ENCODE measurements at regions not wholly inside any gene's neighbourhood (a gene's known extent, or its start where the extent isn't known, plus 50 kb on each side); places are given as distances from the start of the nearest gene placed in this dataset.

GRCh38 chr19:29325241-29325975 is 112.5 kb upstream of the UQCRFS1 start:
- TF ChIP-seq, protein P1, sequence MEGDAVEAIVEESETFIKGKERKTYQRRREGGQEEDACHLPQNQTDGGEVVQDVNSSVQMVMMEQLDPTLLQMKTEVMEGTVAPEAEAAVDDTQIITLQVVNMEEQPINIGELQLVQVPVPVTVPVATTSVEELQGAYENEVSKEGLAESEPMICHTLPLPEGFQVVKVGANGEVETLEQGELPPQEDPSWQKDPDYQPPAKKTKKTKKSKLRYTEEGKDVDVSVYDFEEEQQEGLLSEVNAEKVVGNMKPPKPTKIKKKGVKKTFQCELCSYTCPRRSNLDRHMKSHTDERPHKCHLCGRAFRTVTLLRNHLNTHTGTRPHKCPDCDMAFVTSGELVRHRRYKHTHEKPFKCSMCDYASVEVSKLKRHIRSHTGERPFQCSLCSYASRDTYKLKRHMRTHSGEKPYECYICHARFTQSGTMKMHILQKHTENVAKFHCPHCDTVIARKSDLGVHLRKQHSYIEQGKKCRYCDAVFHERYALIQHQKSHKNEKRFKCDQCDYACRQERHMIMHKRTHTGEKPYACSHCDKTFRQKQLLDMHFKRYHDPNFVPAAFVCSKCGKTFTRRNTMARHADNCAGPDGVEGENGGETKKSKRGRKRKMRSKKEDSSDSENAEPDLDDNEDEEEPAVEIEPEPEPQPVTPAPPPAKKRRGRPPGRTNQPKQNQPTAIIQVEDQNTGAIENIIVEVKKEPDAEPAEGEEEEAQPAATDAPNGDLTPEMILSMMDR (IDR thresholded peaks at IDR 0.05; ENCODE audit: insufficient read depth, low read depth, low read length, missing control alignments): no peak
- no peak for DNase-seq (ENCODE audit: low read depth)
- H3K4me3 ChIP-seq (ENCODE audit: low read length): no peak overlapping the region

GRCh38 chr19:29326351-29326750 is 113.4 kb upstream of the UQCRFS1 start:
- no peak overlapping the region for H3K4me3 ChIP-seq (ENCODE audit: low read length)
- DNase-seq (ENCODE audit: low read depth): no peak
- TF ChIP-seq, protein P1 (IDR thresholded peaks at IDR 0.05; ENCODE audit: insufficient read depth, low read depth, low read length, missing control alignments): no peak

GRCh38 chr19:29326849-29327840 is 114.2 kb upstream of the UQCRFS1 start:
- DNase-seq (ENCODE audit: low read depth): no peak
- no peak overlapping the region for H3K4me3 ChIP-seq (ENCODE audit: low read length)
- TF ChIP-seq, protein P1 (IDR thresholded peaks at IDR 0.05; ENCODE audit: insufficient read depth, low read depth, low read length, missing control alignments): no peak

GRCh38 chr19:29328586-29328985 is 115.6 kb upstream of the UQCRFS1 start:
- H3K4me3 ChIP-seq (ENCODE audit: low read length): no peak overlapping the region
- TF ChIP-seq, protein P1 (IDR thresholded peaks at IDR 0.05; ENCODE audit: insufficient read depth, low read depth, low read length, missing control alignments): no peak
- no peak for DNase-seq (ENCODE audit: low read depth)

DNA sequence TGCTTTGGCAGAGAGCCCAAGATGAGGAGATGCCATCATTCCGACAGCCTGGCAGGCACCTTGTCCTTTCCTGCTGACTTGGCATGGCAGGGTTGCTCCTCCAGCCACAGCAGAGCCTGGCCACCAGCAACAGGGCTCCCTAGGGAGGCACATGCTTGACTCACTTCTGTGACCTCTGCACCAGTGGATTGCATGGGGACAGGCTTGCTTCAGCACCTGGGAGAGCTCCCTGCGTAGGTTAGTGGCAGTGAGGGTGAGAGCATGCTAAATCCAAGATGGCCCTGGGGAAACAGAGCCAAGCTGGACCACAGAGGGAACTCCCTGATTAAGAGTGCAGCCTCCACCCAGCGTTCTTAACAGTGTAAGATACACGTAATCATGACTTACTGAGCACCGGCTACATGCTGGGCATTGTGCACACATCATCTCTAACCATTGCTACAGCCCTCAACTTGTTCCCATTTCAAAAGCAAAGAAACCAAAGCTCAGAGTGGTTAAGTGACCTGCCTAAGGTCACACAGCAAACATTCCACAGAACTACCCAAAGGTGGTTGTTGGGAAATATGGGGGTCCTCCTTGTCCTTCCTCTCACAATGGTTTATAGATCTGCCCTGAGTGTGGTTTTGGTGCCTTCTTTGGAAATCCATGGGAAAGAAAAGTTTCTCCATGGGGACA is 116.6 kb upstream of the UQCRFS1 start:
- DNase-seq (ENCODE audit: low read depth): no peak
- TF ChIP-seq, protein P1 (IDR thresholded peaks at IDR 0.05; ENCODE audit: insufficient read depth, low read depth, low read length, missing control alignments): no peak
- no peak overlapping the region for H3K4me3 ChIP-seq (ENCODE audit: low read length)

- H3K4me3 ChIP-seq (ENCODE audit: low read length): no peak overlapping the region
- DNase-seq (ENCODE audit: low read depth): no peak
- TF ChIP-seq, protein P1 (IDR thresholded peaks at IDR 0.05; ENCODE audit: insufficient read depth, low read depth, low read length, missing control alignments): no peak
These were observed 123.5 kb upstream of the UQCRFS1 start for GRCh38 chr19:29336425-29336824.

All from epithelial cell of esophagus (primary cell).